SK-N-SH (cell line): ENCODE measurements at regions not wholly inside any gene's neighbourhood (a gene's known extent, or its start where the extent isn't known, plus 50 kb on each side); places are given as distances from the start of the nearest gene placed in this dataset.

Experiments used
- EP300 ChIP-seq, 2 experiments: IDR thresholded peaks; 2 replicates each; pipeline versions ENCODE4 v1.4.0 to v1.6.1; 2012; ENCODE audit warnings: borderline replicate concordance in 1 of 2, low read depth in 1 of 2, low read length in 1 of 2
- NFIC ChIP-seq: IDR thresholded peaks from 2 replicates; pipeline ENCODE4 v1.4.0; 2012; ENCODE audit warnings: borderline replicate concordance
- POLR2AphosphoS5 ChIP-seq: IDR thresholded peaks from 2 replicates; pipeline ENCODE4 v1.6.1; 2012; ENCODE audit warnings: low read depth, low read length
- RAD21 ChIP-seq: IDR thresholded peaks from 2 replicates; pipeline ENCODE4 v1.6.1; 2012; ENCODE audit warnings: mild to moderate bottlenecking, low read length
- TF ChIP-seq, protein P1 (sequence below): fragments of 200-600 bp; sonication (generic); IDR thresholded peaks from 2 replicates; pipeline ENCODE4 v1.6.1; 2017; ENCODE audit warnings: antibody characterized with exemption, mild to moderate bottlenecking, moderate library complexity
- TF ChIP-seq, protein P2 (sequence below): IDR thresholded peaks from 2 replicates; pipeline ENCODE4 v1.4.0; 2012; ENCODE audit warnings: low read depth

DNA sequence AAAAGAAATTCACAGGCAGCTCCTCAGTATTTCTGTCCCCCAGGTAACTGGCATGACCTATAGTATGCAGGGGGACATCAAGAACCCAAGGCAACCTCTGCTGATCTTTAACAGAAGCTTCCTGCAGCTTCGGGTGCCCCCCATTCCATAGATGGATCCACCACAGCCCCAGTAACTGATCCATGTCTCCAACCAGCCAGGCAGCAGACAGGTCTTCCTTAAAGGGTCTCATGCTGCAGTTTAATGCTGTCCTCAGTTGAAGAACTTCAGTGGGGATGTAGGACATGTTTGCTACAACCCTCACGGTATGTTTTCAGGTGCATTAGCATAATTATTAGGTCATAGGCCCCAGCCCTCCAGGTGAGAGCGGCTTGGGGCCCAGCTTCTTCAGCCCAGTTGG is 90.9 kb upstream of the OLIG2 start:
- TF ChIP-seq, protein P1, sequence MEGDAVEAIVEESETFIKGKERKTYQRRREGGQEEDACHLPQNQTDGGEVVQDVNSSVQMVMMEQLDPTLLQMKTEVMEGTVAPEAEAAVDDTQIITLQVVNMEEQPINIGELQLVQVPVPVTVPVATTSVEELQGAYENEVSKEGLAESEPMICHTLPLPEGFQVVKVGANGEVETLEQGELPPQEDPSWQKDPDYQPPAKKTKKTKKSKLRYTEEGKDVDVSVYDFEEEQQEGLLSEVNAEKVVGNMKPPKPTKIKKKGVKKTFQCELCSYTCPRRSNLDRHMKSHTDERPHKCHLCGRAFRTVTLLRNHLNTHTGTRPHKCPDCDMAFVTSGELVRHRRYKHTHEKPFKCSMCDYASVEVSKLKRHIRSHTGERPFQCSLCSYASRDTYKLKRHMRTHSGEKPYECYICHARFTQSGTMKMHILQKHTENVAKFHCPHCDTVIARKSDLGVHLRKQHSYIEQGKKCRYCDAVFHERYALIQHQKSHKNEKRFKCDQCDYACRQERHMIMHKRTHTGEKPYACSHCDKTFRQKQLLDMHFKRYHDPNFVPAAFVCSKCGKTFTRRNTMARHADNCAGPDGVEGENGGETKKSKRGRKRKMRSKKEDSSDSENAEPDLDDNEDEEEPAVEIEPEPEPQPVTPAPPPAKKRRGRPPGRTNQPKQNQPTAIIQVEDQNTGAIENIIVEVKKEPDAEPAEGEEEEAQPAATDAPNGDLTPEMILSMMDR: no peak
- TF ChIP-seq RAD21 (no peak), EP300 (IDR thresholded peaks at IDR 0.05; ENCODE audit: borderline replicate concordance in 1 of 2, low read depth in 1 of 2, low read length in 1 of 2) (no peak), NFIC (no peak), POLR2AphosphoS5 (no peak)
- TF ChIP-seq, protein P2, sequence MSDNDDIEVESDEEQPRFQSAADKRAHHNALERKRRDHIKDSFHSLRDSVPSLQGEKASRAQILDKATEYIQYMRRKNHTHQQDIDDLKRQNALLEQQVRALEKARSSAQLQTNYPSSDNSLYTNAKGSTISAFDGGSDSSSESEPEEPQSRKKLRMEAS: no peak
